HG02870 (cell line): ENCODE measurements at regions not wholly inside any gene's neighbourhood (a gene's known extent, or its start where the extent isn't known, plus 50 kb on each side); places are given as distances from the start of the nearest gene placed in this dataset.
"Not testable (repeated sequence)": the region's sequence is repeated elsewhere in the genome, so short reads cannot be mapped to it uniquely, and the experiment has no call there.

Source experiments
- ATAC-seq: cut with Tn5 transposase; IDR thresholded peaks from one replicate; pipeline ENCODE4 v1.9.1; 2021; ENCODE audit warnings: mild to moderate bottlenecking, moderate library complexity; ENCODE audit not compliant: unreplicated experiment

DNA sequence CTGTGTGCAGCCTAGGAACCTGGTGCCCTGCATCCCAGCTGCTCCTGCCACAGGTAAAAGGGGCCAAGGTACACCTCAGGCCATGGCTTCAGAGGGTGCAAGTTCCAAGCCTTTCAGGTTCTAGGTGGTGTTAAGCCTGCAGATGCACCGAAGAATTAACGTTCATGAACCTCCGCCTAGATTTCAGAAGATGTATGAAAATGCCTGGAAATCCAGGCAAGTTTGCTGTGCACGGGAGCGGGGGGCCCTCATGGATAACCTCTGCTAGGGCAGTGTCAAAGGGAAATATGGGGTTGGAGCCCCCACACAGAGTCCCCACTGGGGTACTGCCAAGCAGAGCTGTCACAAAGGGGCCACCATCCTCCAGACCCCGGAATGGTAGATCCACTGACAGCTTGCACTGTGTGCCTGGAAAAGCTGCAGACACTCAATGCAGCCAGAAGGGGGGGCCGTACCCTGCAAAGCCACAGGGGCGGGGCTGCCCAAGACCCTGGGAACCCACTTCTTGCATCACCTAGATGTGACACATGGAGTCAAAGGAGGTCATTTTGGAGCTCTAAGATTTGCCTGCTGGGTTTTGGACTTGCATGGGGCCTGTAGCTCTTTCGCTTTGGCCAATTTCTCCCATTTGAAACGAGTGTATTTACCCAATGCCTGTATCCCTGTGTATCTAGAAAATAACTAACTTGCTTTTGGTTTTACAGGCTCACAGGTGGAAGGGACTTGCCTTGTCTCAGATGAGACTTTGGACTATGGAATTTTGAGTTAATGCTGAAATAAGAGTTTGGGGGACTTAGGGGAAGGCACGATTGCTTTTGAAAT lies 145.2 kb upstream of the C1QTNF3 start:
- ATAC-seq, result not testable (repeated sequence)

DNA sequence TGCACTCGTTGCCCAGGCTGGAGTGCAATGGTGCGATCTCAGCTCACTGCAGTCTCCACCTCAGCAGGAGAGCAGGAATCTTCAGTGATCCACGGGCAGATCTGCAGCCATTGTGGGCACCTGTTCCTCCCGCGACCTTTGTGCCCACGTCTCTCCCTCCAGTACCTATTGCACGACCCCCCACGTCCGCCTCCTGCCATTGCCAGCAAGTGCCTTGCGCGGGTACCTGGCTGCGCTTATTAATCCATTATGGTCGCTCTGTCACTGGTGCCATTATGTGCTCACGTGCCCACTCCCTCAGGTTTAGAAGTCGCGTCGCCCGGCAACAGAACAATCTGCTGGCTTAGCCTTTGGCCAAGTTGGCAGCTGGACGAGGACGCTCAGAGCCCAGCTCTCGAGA lies 146.2 kb upstream of the C1QTNF3 start:
- ATAC-seq, result not testable (repeated sequence)

DNA sequence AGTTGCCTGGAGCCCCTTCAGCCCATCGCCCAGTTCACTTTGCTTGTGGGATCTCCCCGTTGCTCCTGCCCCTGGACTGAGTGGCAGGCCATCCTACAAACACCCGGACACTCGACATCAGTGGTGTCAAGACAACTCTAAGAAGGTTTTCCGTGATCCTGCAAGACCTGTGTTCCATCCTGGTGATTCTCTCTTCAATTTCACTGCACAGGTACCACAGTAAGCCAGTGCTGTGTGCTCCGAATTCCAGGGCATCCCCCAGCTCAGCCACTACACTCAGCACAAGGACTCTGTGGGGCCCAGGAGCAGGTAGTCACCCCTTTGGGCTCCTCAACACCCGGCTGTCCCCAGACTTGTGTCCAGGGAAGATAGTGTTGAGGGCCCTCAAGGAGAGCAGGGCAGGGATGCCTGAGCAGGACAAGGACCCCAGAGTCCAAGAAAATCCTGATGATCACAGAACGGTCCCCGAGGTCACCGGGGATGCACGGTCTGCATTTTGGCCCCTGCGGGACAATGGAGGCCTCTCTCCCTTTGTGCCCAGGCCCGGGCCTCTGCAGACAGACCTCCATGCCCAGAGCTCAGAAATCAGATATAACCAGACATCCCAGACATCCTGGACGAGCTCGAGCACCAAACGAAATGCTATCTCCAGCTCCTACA lies 146.9 kb upstream of the C1QTNF3 start:
- ATAC-seq, result not testable (repeated sequence)

DNA sequence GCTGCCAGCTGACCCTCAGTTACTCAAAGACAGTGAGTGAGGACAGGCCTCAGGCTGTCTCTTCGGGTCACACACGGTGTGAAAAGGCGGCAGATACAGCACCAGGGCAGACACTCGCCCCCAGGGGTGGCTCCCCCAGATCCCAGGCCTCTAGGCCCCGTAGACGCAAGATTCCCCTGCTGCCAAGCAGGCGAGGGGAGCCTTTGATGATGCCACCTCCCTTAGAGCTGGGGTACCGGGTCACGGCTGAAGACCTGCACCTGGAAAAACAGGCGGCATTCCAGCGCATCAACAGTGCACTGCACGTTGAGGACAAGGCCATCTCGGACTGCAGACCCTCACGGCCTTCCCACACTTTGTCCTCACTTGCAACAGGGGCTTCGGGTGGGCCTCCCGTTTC lies 147.5 kb upstream of the C1QTNF3 start:
- ATAC-seq, result not testable (repeated sequence)

DNA sequence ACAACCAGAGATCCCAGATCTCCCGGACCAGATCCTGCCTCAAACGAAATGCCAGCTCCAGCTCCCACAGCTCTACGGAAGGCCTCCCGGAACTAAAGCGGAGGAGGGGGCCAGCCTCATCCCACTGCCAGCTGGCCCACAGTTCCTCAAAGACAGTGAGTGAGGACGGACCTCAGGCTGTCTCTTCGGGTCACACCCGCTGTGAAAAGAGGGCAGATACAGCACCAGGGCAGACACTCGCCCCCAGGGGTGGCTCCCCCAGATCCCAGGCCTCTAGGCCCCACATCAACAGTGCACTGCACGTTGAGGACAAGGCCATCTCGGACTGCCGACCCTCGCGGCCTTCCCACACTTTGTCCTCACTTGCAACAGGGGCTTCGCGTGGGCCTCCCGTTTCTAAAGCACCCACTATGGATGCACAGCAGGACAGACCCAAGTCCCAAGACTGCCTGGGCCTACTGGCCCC lies 148.3 kb upstream of the C1QTNF3 start:
- not testable (repeated sequence) for ATAC-seq

DNA sequence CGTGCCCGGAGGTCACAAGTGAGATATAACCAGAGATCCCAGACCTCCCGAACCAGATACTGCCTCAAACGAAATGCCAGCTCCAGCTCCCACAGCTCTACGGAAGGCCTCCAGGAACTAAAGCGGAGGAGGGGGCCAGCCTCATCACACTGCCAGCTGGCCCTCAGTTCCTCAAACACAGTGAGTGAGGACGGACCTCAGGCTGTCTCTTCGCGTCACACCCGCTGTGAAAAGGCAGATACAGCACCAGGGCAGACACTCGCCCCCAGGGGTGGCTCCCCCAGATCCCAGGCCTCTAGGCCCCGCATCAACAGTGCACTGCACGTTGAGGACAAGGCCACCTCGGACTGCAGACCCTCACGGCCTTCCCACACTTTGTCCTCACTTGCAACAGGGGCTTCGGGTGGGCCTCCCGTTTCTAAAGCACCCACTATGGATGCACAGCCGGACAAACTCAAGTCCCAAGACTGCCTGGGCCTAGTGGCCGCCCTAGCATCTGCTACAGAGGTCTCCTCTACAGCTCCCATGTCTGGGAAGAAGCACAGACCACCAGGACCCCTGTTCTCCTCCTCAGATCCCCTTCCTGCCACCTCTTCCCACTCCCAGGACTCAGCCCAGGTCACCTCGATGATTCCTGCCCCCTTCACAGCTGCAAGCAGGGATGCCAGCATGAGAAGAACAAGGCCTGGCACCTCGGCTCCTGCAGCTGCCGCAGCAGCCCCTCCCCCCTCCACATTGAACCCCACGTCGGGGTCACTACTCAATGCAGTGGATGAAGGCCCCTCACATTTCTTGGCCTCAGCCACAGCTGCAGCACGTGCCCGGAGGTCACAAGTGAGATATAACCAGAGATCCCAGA lies 149.3 kb upstream of the C1QTNF3 start:
- ATAC-seq, result not testable (repeated sequence)

DNA sequence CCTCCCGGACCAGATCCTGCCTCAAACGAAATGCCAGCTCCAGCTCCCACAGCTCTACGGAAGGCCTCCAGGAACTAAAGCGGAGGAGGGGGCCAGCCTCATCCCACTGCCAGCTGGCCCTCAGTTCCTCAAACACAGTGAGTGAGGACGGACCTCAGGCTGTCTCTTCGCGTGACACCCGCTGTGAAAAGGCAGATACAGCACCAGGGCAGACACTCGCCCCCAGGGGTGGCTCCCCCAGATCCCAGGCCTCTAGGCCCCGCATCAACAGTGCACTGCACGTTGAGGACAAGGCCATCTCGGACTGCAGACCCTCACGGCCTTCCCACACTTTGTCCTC lies 149.9 kb upstream of the C1QTNF3 start:
- ATAC-seq, result not testable (repeated sequence)

DNA sequence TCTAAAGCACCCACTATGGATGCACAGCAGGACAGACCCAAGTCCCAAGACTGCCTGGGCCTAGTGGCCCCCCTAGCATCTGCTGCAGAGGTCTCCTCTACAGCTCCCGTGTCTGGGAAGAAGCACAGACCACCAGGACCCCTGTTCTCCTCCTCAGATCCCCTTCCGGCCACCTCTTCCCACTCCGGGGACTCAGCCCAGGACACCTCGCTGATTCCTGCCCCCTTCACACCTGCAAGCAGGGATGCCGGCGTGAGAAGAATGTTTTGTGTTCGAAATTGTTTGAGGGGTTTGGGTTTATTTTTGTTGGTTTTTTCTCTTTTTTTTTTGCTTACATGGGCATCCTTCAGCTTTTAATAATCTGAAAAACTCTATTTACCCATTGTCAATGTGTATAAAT lies 150.3 kb upstream of the C1QTNF3 start:
- ATAC-seq, result not testable (repeated sequence)

DNA sequence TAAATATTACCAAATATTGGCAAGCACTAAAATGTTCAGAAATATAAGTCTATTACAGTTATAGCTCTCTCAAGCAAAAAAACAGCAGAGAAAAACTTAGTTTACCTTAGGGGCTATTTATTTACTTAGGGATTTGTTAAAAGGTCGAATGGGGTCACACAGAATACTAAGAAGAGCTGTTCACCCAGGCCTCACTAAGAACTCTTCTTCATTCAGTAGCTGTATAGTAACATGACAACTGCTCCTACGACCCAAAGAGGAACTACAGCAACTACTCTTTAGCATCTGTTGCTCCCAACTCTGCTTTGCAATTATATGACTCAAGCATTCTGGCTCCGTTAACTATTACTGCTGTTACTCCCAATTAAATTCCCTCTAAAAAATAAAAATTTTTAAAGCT lies 150.8 kb upstream of the C1QTNF3 start:
- not testable (repeated sequence) for ATAC-seq

DNA sequence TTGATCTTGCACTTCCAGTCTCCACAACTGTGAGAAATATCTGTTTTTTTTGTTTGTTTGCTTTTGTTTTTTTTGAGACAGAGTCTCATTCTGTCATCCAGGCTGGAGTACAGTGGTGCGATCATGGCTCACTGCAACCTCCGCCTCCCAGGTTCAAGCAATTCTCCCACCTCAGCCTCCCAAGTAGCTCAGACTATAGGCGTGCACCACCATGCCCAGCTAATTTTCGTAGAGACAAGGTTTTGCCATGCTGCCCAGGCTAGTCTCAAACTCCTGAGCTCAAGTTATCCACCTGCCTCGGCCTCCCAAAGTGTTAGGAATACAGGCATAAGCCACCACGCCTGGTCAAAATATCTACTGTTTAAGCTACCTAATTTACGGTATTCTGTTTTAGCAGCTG lies 153.1 kb upstream of the C1QTNF3 start:
- ATAC-seq, result not testable (repeated sequence)

DNA sequence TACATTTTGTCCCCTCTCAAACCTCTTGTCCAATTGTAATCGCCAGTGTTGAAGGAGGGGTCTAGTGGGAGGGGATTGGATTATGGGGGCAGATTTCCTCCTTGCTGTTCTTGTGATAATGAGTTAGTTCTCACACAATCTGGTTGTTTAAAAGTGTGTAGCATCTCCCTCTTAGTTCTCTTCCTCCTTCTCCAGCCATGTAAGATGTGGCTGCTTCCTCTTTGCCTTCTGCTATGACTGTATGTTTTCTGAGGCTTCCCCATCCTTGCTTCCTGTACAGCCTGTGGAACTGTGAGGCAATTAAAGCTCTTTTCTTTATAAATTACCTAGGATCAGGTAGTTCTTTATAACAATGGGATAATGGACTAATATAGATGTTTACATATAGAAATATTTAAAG lies 162.3 kb upstream of the C1QTNF3 start:
- not testable (repeated sequence) for ATAC-seq

DNA sequence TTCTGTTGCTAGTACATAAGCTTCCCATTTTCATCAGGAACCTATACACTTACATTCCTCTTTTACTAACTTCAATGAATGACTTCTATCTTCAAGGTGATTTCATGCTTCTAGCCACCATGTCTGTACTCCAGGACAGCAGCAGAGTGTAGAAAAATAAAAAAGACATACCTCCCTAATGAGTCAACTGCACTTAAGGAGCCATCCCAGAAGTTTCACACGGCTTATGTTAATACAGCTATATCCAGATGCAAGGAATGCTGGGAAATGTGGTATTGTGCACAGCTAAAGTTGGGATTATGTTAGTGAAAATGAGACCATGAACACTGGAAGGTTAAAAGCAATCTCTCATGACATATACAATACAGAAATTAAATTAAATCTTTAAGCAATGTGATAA lies 174.4 kb upstream of the C1QTNF3 start:
- ATAC-seq, result not testable (repeated sequence)

DNA sequence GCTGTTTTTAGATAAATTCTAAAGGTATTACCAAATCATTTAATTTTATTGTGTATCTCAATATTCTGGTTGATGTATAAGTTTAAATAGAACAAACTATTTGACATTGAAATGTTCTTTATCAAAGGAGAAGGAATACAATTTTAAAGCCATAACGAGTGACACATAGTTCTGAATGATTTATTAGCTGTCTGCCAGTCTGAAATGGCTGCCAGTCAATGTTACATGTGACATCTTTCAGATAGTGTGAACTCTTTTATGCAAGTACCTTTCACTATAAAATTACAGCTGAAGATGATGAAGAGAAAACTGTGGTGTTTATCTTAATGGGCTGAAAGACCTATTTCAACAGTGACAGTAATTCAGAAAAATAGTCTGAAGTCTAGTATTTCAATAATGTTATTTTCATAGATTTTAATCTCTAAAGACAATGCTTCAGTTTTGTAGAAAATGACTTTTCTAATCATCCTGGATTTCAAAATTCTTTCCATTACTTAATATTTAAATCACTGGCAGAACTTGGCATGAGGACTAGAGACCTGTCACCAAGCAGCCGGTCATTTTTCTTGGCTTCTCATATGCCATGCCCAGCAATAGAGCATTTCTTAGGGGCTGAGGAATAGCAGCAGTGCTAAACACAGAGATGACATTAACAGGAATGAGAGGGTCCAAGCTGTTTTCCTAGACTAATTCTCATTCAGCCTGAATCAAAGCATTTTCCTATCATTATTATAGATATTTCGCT lies 178.5 kb upstream of the C1QTNF3 start:
- ATAC-seq, result not testable (repeated sequence)

DNA sequence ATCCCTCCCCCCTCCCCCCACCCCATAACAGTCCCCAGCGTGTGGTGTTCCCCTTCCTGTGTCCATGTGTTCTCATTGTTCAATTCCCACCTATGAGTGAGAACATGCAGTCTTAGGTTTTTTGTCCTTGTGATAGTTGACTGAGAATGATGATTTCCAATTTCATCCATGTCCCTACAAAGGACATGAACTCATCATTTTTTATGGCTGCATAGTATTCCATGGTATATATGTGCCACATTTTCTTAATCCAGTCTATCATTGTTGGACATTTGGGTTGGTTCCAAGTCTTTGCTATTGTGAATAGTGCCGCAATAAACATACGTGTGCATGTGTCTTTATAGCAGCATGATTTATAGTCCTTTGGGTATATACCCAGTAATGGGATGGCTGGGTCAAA lies 180.1 kb upstream of the C1QTNF3 start:
- not testable (repeated sequence) for ATAC-seq

DNA sequence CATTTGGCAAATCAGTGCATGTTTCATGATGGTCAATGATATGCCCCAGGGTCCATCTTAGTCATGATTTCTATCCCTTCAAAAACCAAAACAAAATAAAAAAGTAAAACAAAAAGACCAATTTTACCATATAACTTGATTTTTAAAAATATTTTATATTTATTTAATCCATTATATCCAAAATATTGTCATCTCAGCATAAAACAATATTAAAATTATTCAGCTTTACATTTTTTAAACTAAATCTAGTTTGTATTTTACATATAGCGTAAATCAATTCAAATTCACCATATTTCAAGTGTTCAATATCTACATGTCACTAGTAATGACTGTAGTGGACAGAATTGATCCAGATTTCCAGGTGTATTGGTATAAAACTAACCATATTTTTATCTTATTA lies 187.4 kb upstream of the C1QTNF3 start:
- ATAC-seq, result not testable (repeated sequence)

DNA sequence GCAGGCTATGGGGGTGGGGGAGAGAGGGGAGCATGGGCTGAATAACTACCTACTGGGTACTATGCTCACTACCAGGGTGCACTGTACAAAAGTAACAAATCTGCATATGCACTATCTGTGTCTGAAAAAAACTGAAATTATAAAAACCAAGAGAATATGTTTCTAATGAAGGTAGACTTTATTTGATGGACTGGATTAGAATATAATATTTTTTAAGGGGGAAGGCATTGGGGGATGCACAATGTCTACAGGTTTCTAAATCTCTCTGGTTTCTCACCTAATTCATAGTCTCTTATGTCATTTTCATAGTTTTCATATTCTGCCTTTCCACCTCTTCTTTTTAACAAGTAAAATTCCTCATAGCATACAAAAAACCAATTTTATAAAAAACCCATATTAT lies 200.8 kb upstream of the C1QTNF3 start:
- not testable (repeated sequence) for ATAC-seq

DNA sequence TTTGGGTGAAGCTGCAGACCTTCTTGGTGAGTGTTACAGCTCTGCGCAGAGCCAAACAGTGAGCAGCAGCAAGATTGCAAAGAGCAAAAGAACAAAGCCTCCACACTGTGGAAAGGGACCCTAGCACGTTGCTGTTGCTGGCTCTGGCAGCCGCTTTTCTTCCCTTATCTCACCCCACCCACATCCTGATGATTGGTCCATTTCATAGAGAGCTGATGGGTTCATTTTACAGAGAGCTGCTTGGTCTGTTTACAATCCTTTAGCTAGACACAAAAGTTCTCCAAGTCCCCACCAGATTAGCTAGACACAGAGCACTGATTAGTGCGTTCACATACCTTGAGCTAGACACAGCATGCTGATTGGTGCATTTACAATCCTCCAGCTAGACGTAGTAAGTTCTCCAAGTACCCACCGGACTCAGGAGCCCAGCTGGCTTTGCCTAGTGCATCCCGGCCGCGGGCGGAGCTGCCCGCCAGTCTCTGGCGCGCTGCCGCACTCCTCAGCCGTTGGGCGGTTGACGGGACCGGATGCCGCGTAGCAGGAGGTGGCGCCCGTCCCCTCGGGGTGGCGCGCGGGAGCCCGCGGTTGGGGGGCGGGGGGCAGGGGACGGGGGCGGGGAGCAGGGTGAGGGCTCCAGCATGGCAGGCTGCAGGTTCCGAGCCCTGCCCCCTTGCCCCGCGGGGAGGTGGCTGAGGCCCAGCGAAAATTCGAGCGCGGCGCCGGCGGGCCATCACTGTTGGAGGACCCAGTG lies 201.4 kb upstream of the C1QTNF3 start:
- ATAC-seq, result peak; percentile 51

DNA sequence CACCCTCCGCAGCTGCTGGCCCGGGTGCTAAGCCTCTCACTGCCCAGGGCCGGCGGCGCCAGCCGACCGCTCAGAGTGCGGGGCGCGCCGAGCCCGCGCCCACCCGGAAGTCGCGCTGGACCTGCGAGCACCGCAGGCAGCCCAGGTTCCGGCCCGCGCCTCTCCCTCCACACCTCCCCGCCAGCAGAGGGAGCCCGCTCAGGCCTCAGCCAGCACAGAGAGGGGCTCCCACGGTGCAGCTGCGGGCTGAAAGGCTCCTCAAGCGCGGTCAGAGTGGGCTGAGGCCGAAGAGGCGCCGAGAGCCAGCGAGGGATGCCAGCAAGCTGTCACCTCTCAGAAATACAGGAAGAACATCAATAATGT lies 202.0 kb upstream of the C1QTNF3 start:
- peak; percentile 81 for ATAC-seq

DNA sequence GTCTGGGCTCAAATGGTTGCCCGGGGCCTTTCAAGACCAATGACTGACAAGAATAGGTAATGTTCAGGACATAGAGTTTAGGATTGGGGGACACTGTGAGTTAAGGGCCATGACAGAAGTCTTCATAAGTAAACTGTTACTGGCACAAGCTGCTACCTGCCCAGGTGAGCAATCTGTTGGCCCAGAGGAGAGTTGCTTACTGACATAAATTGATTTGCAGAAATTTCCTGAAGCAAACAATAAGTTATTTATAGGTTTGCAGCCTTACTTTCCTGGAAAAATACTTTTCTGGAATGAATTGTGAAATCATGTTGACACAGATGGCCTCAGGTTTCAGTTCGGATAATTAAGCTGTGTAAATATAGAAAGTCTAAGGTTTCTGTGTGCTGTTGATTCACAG lies 202.8 kb upstream of the C1QTNF3 start:
- ATAC-seq, result not testable (repeated sequence)

DNA sequence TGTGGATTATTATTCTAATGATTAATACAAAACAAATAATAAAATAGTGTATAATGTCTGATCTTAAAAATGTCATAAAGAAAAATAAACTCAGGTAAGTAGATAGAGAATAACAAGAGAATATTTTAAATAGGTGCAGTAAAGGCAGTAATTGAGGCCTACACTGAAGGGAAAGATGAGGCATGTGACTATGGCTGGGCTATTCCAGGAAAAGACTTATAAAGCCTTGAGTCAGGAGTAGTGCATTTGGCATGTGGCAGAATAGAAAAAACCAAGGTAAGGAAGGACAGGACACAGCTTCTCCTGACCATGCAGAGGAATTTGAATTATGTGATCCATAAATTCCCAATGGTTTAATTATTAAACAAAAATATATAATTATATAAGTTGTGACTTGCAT lies 215.6 kb upstream of the C1QTNF3 start:
- not testable (repeated sequence) for ATAC-seq
